Gastrocnemius medialis (tissue), 4 donors: ENCODE measurements at regions not wholly inside any gene's neighbourhood (a gene's known extent, or its start where the extent isn't known, plus 50 kb on each side); places are given as distances from the start of the nearest gene placed in this dataset.

Experiments
- ATAC-seq, 2 donors: fragments of 150-250 bp; one replicate each; pipeline ENCODE4 v1.9.1; 2016
- DNase-seq, 2 donors: peaks; one replicate each; pipeline ENCODE4 v3.0.0-alpha.2; 2019
- H3K27ac ChIP-seq, 4 donors: fragments of 200-600 bp; sonication (generic); 1 replicate in 1 of 4; 2 replicates in 3 of 4; pipeline ENCODE4 v1.5.1; 2016 to 2018; ENCODE audit warnings: mild to moderate bottlenecking in 2 of 4, moderate library complexity in 1 of 4
- H3K27me3 ChIP-seq, 3 donors: fragments of 200-600 bp; sonication (generic) in 2 of 3; 1 replicate in 1 of 3; 2 replicates in 2 of 3; pipeline versions ENCODE4 v1.5.1 to v1.6.0; 2016 to 2019; ENCODE audit warnings: mild to moderate bottlenecking in 1 of 3, moderate library complexity in 1 of 3
- H3K36me3 ChIP-seq, 2 donors: fragments of 200-600 bp; sonication (generic) in 1 of 2; one replicate each; pipeline ENCODE4 v1.5.1; 2017 to 2018
- H3K4me1 ChIP-seq, 2 donors: fragments of 200-600 bp; sonication (generic) in 1 of 2; one replicate each; pipeline ENCODE4 v1.5.1; 2016 to 2017; ENCODE audit warnings: mild to moderate bottlenecking in 2 of 2
- H3K4me3 ChIP-seq, 4 donors: fragments of 200-600 bp; sonication (generic) in 3 of 4; 1 replicate in 1 of 4; 2 replicates in 3 of 4; pipeline ENCODE4 v1.5.1; 2016 to 2019; ENCODE audit warnings: mild to moderate bottlenecking in 2 of 4
- H3K9me3 ChIP-seq, 3 donors: fragments of 200-600 bp; sonication (generic) in 2 of 3; 1 replicate in 1 of 3; 2 replicates in 2 of 3; pipeline ENCODE4 v1.5.1; 2016 to 2019
- CTCF ChIP-seq, 5 experiments: fragments of 450-650 bp in 3 of 5; fragments of 200-600 bp in 2 of 5; sonication (generic) in 2 of 5; IDR thresholded peaks in 4 of 5; conservative IDR thresholded peaks in 1 of 5; 1 replicate in 4 of 5; 2 replicates in 1 of 5; pipeline ENCODE4 v1.5.1; 2016 to 2019; ENCODE audit warnings: antibody characterized with exemption in 5 of 5, mild to moderate bottlenecking in 3 of 5, moderate library complexity in 3 of 5
- POLR2A ChIP-seq, 2 donors: fragments of 450-650 bp; IDR thresholded peaks; one replicate each; pipeline ENCODE4 v1.6.1; 2017; ENCODE audit warnings: antibody characterized with exemption in 2 of 2, mild to moderate bottlenecking in 2 of 2, moderate library complexity in 2 of 2
- in situ Hi-C, 4 donors: fragments of 200-750 bp; cut with MboI; loops; one replicate each; pipeline versions ENCODE4 v1.15.0 to v1.8.0; 2017; ENCODE audit warnings: low sequenced_read_pairs in 4 of 4
- intact Hi-C: fragments of 100-400 bp; cut with DNase I; formaldehyde crosslinking; loops from one replicate; pipeline ENCODE4 v1.15.1; 2023; ENCODE audit warnings: low total_unique reads

- in situ Hi-C loops = no loop called here
- intact Hi-C loops = no loop called here
- no peaks in the 10 kb centered on the region for H3K4me1 ChIP-seq
- no peak for DNase-seq
- no peak overlapping the region for H3K27ac ChIP-seq
- ATAC-seq = no peak
- TF ChIP-seq CTCF (IDR thresholded peaks at IDR 0.05 in 4 of 5, conservative IDR thresholded peaks at IDR 0.05 in 1 of 5) (no peak), POLR2A (IDR thresholded peaks at IDR 0.05) (no peak)
- no peaks in the 10 kb centered on the region for H3K27me3 ChIP-seq
- H3K9me3 ChIP-seq = no peaks in the 10 kb centered on the region
- H3K36me3 ChIP-seq = no peaks in the 10 kb centered on the region
- no peak overlapping the region for H3K4me3 ChIP-seq
These were observed 637.9 kb downstream of the NLGN4Y start for GRCh38 chrY:15162211-15162610.

- Histone ChIP-seq H3K36me3 (no peaks in the 10 kb centered on the region), H3K9me3 (no peaks in the 10 kb centered on the region), H3K27ac (no peak overlapping the region), H3K4me3 (no peak overlapping the region), H3K4me1 (no peaks in the 10 kb centered on the region), H3K27me3 (no peaks in the 10 kb centered on the region)
- DNase-seq (no peak), ATAC-seq (no peak)
- in situ Hi-C loops = no loop called here
- TF ChIP-seq POLR2A (IDR thresholded peaks at IDR 0.05) (no peak), CTCF (IDR thresholded peaks at IDR 0.05 in 4 of 5, conservative IDR thresholded peaks at IDR 0.05 in 1 of 5) (no peak)
- intact Hi-C loops = no loop called here
These were observed 655.6 kb downstream of the NLGN4Y start for GRCh38 chrY:15179890-15180289.

DNA sequence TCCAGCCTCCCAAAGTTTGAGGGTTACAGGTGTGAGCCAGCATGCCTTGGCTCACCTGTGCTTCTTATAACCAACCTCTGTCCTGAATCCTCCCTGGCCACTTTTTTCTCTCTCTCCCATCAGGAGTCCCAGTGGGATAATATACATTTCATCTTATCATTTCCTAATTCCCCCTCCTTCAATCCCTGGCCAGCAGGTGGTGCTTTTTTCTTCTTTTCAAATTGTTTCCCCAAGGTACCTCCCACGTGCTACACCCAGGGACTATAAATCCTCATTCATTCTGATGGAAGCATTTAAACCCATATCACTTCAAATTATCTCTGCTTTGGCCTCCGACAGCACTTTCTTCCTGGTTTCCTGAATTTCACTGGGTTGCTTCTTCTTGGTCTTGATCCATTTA lies 704.7 kb downstream of the NLGN4Y start:
- H3K27ac ChIP-seq = no peak overlapping the region
- no peak for DNase-seq
- no peaks in the 10 kb centered on the region for H3K36me3 ChIP-seq
- H3K4me3 ChIP-seq = no peak overlapping the region
- TF ChIP-seq POLR2A (IDR thresholded peaks at IDR 0.05) (no peak), CTCF (IDR thresholded peaks at IDR 0.05 in 4 of 5, conservative IDR thresholded peaks at IDR 0.05 in 1 of 5) (no peak)
- no peak for ATAC-seq
- H3K4me1 ChIP-seq = no peaks in the 10 kb centered on the region
- H3K9me3 ChIP-seq = no peaks in the 10 kb centered on the region
- intact Hi-C loops = no loop called here
- in situ Hi-C loops = no loop called here
- no peaks in the 10 kb centered on the region for H3K27me3 ChIP-seq

DNA sequence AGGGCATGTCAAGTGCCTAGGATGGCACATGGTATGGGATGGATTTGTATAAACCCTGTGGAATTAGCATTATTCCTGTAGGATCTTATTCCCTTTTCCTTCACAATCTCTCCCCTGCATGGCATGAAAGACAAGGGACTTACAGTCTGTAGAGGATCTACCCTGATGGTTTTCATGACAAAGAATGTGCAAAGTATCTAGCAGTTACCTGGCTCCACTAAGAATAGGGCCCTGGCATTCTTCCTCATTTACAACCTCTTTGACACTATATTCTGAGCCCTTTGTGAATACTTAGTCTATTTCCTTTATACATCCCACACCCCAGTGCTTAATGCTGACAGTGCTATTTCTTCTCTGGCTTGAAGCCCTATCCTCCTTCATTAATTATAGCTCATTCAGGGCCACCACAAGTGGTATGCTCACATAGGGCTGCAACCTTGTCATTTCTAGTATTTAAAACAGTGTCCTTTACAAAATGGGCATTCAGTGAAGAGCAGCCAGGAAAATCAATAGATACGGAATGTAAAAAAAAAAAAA lies 715.3 kb downstream of the NLGN4Y start:
- H3K27ac ChIP-seq = no peak overlapping the region
- no peak overlapping the region for H3K4me3 ChIP-seq
- no peak for DNase-seq
- H3K36me3 ChIP-seq = no peaks in the 10 kb centered on the region
- intact Hi-C loops = no loop called here
- in situ Hi-C loops = no loop called here
- TF ChIP-seq POLR2A (IDR thresholded peaks at IDR 0.05) (no peak), CTCF (IDR thresholded peaks at IDR 0.05 in 4 of 5, conservative IDR thresholded peaks at IDR 0.05 in 1 of 5) (no peak)
- no peaks in the 10 kb centered on the region for H3K9me3 ChIP-seq
- no peak for ATAC-seq
- H3K4me1 ChIP-seq = no peaks in the 10 kb centered on the region
- no peaks in the 10 kb centered on the region for H3K27me3 ChIP-seq

DNA sequence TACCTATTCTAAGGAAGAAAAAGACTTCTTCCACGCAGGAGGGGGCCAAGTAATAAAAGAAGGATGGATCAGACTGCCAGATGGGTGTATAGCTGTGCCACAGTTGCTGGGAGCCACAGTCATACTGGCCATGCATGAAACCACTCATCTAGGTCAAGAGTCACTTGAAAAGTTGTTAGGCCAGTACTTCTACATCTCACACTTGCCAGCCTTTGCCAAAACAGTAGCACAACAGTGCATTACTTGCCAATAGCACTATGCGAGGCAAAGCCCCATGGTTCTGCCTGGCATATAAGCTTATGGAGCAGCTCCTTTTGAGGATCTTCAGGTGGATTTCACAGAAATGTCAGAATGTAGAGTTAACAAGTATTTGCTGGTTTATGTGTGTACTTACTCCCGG lies 735.0 kb downstream of the NLGN4Y start:
- H3K9me3 ChIP-seq = no peaks in the 10 kb centered on the region
- in situ Hi-C loops (no loop called here), intact Hi-C loops (no loop called here)
- no peak overlapping the region for H3K27ac ChIP-seq
- DNase-seq (no peak), ATAC-seq (no peak)
- H3K4me1 ChIP-seq = no peaks in the 10 kb centered on the region
- H3K36me3 ChIP-seq = no peaks in the 10 kb centered on the region
- TF ChIP-seq CTCF (IDR thresholded peaks at IDR 0.05 in 4 of 5, conservative IDR thresholded peaks at IDR 0.05 in 1 of 5) (no peak), POLR2A (IDR thresholded peaks at IDR 0.05) (no peak)
- no peaks in the 10 kb centered on the region for H3K27me3 ChIP-seq
- H3K4me3 ChIP-seq = no peak overlapping the region
